PC-9 (cell line): ENCODE measurements at regions not wholly inside any gene's neighbourhood (a gene's known extent, or its start where the extent isn't known, plus 50 kb on each side); places are given as distances from the start of the nearest gene placed in this dataset.

ENCODE experiments used
- EZH2 ChIP-seq: fragments of 200-600 bp; sonication (generic); IDR thresholded peaks from 2 replicates; pipeline ENCODE4 v1.8.0; 2017; ENCODE audit warnings: antibody characterized with exemption, low read depth
- TF ChIP-seq, protein P1 (sequence below): fragments of 200-600 bp; sonication (generic); conservative IDR thresholded peaks from 2 replicates; pipeline ENCODE4 v1.6.1; 2017; ENCODE audit warnings: mixed run types, antibody characterized with exemption, mild to moderate bottlenecking, moderate library complexity

DNA sequence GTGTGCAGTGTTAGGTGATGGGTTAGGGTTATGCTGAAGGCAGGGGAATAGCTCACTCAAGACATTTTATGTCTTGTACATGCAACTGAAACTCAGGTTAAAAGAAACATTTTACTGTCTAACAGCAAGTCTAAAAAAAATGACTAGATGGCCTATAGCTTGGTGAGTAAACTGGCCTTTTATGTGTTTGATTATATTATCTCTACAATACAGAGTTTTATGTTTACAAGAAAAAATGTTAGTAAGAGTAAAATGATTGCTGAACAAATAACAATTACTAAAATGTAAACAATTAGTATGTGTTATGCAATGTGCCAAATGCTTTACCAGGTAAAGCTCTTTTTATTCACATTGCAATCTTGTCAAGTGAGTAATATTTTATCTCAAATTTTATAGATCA is 1039.6 kb downstream of the ROBO2 start:
- no peak for TF ChIP-seq EZH2
- TF ChIP-seq, protein P1, sequence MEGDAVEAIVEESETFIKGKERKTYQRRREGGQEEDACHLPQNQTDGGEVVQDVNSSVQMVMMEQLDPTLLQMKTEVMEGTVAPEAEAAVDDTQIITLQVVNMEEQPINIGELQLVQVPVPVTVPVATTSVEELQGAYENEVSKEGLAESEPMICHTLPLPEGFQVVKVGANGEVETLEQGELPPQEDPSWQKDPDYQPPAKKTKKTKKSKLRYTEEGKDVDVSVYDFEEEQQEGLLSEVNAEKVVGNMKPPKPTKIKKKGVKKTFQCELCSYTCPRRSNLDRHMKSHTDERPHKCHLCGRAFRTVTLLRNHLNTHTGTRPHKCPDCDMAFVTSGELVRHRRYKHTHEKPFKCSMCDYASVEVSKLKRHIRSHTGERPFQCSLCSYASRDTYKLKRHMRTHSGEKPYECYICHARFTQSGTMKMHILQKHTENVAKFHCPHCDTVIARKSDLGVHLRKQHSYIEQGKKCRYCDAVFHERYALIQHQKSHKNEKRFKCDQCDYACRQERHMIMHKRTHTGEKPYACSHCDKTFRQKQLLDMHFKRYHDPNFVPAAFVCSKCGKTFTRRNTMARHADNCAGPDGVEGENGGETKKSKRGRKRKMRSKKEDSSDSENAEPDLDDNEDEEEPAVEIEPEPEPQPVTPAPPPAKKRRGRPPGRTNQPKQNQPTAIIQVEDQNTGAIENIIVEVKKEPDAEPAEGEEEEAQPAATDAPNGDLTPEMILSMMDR: no peak
